Right forelimb (tissue), 1 donor: ENCODE measurements at regions not wholly inside any gene's neighbourhood (a gene's known extent, or its start where the extent isn't known, plus 50 kb on each side); places are given as distances from the start of the nearest gene placed in this dataset.
"Not testable (repeated sequence)": the region's sequence is repeated elsewhere in the genome, so short reads cannot be mapped to it uniquely, and the experiment has no call there.

Experiments used
- DNase-seq: peaks from one replicate; pipeline ENCODE4 v3.0.0-alpha.2; 2018

- no peak for DNase-seq
Measured at GRCh38 chr19:30105316-30105715, 163.3 kb downstream of the URI1 start.

DNA sequence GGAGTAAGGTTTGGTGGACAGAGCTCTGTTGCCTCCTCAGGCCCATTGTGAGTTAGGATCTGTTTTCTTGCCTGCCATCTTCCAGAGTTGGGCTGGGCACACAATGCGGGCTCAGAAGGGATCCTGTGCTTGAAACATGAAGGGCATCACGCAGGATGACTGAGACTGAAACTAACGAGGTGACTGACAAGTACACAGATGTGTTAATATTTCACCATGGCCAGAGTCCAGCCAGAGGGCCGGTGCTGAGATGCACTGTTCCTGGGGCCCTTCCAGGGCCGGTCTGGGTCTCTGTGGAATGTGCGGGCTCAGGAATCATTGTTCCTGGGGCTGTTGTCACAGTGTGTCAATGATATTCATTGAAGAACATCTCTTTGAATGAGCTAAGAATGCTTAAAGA lies 163.7 kb downstream of the URI1 start:
- no peak for DNase-seq

DNA sequence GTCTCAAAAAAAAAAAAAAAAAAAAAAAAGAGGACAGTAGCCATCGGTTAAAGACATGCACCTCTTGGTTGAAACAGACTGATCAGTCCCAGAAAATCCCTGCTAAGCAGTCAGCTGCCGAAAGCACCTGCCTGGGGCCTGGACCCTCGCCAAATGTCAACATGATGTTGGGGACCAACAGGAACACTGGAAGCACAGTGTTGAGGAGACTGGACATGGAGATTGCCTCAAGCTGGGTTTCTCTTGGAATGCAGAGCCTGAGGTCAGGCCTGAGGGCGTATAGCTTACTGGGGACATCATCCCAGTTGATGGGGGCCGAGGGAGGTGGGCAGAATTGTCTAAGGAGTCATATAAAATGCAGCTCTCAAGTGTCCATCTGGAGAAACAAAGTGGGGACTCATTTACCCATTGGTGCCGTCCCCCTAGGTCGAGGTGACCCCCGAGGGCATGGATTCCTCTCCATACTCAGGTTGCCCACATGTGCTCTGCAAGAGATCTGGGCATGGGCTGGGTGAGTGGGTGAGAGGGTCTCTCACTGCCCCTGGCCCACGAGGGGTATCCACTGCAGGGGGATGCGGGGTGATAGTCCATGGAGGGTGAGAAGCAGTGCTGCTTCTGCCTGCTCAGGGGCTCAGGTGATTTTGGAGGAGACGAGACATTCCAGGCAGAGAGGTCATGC lies 164.5 kb downstream of the URI1 start:
- no peak for DNase-seq

- no peak for DNase-seq
Measured at GRCh38 chr19:30107251-30107650, 165.2 kb downstream of the URI1 start.

- no peak for DNase-seq
Measured at GRCh38 chr19:30109565-30109964, 167.5 kb downstream of the URI1 start.

DNA sequence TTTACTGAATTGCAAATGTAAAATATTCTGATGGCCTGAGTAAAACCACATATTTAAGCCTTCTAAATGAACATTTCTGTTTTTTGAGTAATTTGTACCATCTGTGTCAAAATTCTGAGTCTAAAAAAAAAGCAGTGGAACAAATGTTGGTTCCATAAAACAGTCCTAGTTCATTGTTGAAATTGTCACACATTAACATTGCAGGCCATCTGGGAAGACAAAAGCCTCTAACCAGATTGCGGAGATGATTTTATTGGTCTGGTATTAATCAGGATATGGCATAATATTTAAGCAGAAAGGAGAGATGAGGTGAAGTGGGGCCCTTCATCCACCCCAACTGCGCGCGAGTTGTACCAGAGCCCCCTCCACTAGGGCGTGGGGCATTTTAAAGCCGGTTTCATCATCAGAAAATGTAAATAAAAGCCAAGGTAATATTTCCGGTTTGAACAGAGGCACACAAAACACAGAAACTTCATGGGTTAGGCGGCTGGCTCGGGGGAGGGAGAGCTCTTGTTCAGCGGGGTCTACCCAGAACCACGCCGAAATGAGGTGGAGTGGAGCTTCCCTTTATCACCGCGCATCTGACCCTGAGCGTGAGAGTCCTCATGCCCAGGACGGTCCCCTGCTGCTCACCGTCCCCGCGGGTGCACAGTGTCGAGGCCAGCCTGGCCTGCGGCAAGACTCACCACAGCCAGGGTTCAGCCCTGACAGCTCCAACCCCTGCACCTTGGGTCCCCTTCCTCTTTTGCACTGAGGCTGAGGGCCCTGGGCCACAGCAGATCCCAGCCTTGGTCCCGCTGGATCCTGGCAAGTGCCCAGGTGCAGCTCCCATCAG lies 169.2 kb downstream of the URI1 start:
- DNase-seq: no peak

DNA sequence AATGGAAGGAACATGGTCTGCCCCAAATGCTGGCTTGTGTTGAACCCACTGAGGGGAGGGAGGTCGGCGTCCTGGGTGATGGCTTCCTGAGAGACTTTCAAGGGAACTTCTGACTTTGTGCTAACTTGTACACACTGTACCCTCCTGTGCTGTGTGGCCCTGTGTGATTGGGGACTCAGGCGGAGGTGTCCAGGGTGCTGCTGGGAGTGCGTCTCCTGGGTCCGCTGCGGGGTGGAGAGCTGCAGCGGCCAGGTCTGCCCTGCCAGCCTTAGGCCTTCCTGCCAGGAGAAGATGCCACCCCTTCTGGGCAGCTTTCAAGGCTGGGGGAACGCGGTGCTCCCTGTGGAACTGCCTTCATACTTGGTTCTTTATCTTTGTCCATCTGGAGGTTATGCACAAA lies 170.1 kb downstream of the URI1 start:
- DNase-seq: no peak

DNA sequence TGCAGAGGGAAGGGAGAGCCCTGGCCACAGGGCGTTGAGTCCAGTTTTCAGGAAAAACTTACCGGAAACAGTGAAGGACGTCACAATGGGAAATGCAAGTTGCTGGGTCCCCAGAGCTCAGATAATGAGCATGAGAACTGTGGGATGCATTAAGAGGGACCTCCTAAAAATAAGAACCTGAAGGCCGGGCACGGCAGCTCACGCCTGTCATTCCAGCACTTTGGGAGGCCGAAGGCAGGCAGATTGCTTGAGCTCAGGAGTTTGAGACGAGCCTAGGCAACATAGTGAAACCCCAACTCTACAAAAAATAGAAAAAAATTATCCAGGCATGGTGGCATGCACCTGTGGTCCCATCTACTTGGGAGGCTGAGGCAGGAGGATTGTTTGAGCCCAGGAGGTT lies 170.6 kb downstream of the URI1 start:
- DNase-seq: no peak

GRCh38 chr19:30113186-30113585 lies 171.1 kb downstream of the URI1 start:
- DNase-seq: no peak

- not testable (repeated sequence) for DNase-seq
Measured at GRCh38 chr19:30114095-30114494, 172.1 kb downstream of the URI1 start.

DNA sequence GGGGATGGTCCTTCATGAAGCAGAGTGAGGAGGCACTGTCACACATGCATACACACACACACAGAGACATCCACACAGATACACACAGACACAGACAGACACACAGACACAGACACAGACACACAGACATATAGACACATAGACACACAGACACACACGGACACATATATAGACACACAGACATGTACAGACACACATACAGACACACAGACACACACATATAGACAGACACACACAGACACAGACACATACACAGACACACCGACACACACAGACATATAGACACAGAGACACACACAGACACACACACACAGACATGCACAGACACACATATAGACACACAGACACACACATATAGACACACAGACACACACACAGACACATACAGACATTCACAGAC lies 173.9 kb downstream of the URI1 start:
- no peak for DNase-seq

DNA sequence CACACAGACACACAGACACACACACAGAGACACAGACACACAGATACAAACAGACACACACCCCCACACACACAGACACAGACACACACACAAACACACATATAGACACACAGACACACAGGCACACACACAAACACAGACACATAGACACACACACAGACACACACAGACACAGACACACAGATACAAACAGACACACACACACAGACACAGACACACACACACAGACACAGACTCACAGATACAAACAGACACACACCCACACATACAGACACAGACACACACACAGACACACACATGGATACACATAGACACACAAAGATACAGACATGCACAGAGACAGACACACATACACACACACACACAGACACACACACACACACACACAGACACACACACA lies 174.5 kb downstream of the URI1 start:
- DNase-seq: no peak

GRCh38 chr19:30116984-30117555 lies 175.0 kb downstream of the URI1 start:
- no peak for DNase-seq

GRCh38 chr19:30117636-30118145 lies 175.7 kb downstream of the URI1 start:
- no peak for DNase-seq

DNA sequence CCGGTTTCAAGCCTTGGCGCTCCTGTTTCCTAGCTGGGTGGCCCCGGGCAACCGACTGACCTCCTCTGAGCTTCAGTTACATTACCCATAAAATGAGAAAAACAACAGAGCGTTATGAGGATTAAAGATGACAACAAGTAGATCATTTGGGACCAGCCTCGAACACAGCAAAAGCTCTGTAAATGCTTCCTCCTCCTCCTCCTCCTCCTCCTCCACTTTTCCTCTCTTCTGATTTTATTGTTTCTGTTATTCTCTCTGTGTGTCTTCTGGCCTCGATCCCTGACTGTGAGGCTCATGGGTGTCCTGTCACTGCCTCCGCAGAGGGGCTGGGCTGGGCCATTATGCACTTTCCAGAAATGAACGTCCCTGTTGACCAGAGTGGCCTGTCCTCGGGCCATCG lies 176.2 kb downstream of the URI1 start:
- no peak for DNase-seq

DNA sequence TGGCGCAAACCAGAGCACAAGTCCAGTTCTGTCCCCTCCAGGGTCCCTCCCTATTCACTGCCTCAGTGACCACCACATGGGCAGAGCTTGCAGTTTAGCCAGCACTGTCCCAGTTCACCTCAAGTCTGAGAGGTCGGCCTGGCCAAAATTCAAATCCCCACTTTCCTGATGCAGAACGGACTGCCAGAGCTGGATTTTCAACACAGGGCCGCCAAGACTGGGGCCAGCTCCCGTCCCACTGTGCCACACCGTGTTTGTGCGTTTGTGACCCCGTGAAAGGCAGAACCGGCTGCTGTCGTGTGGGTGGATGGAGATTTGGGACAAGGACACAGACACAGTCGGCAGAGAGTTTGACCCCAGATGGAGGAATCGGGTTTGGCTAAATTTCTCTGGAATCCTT lies 176.7 kb downstream of the URI1 start:
- DNase-seq: no peak

DNA sequence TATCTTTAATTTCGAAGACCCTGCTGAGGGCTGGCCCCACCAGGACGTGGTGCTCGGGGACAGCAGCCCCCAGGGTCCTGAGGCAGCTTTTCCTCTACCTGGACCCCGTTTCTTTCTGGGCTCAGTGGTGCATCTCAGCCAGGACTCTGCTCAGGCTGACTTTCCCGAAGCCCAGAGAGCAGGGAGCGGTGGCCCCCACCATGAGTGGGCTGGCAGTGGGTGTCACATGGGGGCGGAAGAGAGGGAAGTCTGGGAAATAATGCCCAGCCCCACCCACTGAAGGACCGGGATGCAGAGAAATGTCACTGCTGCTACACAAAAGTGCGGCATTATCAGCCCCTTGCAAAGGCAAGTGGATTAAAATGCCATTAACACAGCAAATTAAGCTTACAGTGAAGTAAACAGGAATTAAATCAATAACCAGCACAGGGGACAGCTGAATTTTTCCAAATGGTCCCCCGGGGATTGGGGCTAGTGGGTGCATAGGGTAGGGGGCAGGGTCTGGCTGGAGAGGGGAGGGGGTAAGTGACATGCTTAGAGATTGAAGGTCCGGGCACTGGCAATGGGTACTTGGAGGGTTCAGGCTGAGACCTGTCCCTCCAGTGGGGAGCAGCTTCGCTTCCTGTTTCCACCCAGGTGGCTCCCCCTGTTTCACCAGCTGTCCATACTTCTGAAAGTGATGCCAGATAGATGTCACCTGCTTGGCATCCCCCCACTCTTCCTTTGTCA lies 177.3 kb downstream of the URI1 start:
- no peak for DNase-seq

DNA sequence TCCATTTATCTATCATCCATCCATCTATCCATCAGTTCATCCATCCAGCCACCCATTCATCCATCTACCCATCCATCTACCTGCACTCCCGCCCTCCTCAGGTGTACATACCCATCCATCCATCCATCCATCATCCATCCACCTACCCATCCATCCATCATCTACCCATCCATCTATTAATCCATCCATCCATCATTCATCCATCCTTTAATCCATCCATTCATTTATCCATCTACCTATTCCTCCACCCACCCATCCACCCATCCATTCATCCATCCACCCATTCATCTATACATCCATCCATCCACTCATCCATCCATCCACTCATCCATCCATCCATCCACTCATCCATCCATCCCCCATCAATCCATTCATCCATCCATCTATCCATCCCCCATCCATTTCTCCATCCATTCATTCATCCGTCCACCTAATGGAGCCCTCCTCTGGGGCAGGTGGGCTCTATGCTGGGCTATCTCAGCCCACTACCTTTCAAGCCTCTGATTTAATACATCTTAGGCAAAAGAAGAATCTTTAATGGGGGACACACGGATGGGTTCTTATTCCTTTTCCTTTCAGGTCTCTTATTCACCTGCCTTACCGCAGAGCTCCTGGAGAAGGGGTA lies 178.9 kb downstream of the URI1 start:
- DNase-seq: no peak

- no peak for DNase-seq
Measured at GRCh38 chr19:30122431-30122830, 180.4 kb downstream of the URI1 start.

GRCh38 chr19:30123119-30123518 lies 181.1 kb downstream of the URI1 start:
- no peak for DNase-seq

DNA sequence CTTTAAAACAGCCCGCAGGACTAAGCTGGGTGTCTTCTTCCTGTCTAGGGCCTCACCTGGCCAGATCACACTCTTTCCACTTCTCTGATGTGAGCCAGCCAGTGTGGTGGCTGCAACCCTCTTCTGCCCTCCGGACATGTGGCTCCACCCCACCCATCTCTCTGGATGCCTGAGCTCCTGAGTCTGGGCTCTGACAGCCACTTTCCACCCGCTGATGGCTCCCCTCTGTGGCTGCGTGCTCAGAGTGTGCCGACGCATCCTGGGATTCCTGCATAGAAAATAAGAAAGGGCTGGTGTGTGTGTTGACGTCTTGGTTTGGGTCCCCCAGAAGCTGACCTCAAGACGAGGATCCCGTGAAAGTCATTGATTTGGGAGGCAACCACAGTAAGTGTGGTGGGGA lies 181.6 kb downstream of the URI1 start:
- no peak for DNase-seq

GRCh38 chr19:30128211-30128610 lies 186.2 kb downstream of the URI1 start:
- no peak for DNase-seq
